ENCODE measurements at regions not wholly inside any gene's neighbourhood (a gene's known extent, or its start where the extent isn't known, plus 50 kb on each side); places are given as distances from the start of the nearest gene placed in this dataset.

DNA sequence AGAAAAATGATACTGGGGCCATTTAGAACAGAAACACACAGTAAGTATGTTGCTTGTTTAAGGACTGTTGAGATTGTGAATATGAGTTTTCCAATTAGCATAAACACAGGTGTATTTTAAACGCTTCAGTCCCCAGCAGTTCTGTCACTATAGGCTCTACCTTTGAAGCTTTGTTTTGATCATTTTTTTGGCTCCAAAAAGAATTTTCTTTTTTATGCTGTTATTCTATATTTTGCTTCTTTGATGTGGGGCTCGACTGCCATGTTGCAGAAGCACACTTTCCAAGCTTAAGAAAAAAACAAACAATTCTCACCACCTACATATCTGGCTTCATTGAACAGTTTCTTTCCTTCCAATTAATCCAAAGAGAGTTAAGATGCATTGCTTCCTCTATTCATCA is 131.0 kb upstream of the DMAC1 start:
- Histone ChIP-seq H3K36me3 (no peaks in the 10 kb centered on the region), H3K4me1 (peaks cover 0 to 6% (median 0%) of the 10 kb centered on the region in 3 donors), H3K27me3 (no peaks in the 10 kb centered on the region), H3K27ac (no peak overlapping the region), H3K9me3 (no peaks in the 10 kb centered on the region), H3K4me3 (no peak overlapping the region)
- TF ChIP-seq, protein P1, sequence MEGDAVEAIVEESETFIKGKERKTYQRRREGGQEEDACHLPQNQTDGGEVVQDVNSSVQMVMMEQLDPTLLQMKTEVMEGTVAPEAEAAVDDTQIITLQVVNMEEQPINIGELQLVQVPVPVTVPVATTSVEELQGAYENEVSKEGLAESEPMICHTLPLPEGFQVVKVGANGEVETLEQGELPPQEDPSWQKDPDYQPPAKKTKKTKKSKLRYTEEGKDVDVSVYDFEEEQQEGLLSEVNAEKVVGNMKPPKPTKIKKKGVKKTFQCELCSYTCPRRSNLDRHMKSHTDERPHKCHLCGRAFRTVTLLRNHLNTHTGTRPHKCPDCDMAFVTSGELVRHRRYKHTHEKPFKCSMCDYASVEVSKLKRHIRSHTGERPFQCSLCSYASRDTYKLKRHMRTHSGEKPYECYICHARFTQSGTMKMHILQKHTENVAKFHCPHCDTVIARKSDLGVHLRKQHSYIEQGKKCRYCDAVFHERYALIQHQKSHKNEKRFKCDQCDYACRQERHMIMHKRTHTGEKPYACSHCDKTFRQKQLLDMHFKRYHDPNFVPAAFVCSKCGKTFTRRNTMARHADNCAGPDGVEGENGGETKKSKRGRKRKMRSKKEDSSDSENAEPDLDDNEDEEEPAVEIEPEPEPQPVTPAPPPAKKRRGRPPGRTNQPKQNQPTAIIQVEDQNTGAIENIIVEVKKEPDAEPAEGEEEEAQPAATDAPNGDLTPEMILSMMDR (IDR thresholded peaks at IDR 0.05), result no peak
- TF ChIP-seq POLR2A (IDR thresholded peaks at IDR 0.05), result no peak
- WGBS, 2 donors, result 64 to 66% methylated on average over 2 of the region's 2 CpGs
- no peak for DNase-seq
- intact Hi-C loops (cut with DNase I), result no loop called here

DNA sequence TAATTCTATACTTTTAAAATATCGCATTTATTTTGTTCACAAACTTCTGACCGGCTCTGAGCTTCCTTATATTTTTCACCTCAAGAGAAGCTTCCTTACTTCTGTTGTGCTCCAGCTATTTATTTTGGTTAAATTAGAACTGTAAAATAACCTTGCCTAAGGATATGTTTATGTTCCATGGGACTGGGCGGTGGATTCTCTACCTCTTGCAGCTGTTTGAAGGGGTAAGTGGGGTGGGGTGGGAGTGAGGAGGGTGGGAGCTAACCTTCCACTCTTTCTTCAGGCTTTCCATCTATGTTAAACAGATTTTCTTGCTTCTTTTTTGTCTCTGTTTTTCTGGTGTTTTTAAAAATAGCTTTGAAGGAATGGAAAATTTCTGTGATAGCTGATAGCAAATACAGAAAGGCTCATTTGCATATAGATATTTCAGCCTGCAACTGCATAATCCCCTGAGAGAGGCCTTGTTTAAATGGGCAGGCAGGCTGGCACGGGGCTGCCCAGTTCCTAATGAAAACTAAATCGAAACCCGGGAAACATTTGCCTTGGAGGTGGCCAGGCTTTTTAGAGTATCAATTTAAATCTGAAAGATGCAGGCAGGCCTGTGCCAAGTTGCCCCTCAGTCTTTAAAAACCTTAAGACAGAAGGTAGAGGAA is 122.1 kb upstream of the DMAC1 start:
- H3K4me1 ChIP-seq, result no peaks in the 10 kb centered on the region
- H3K4me3 ChIP-seq, result no peak overlapping the region
- intact Hi-C loops (cut with DNase I), result no loop called here
- 79 to 89% methylated on average over 6 of the region's 6 CpGs for whole genome bisulfite sequencing, 2 donors
- no peaks in the 10 kb centered on the region for H3K27me3 ChIP-seq
- TF ChIP-seq POLR2A (IDR thresholded peaks at IDR 0.05), result no peak
- TF ChIP-seq, protein P1 (IDR thresholded peaks at IDR 0.05), result no peak
- no peaks in the 10 kb centered on the region for H3K9me3 ChIP-seq
- H3K36me3 ChIP-seq, result no peaks in the 10 kb centered on the region
- H3K27ac ChIP-seq, result no peak overlapping the region
- DNase-seq, result no peak

DNA sequence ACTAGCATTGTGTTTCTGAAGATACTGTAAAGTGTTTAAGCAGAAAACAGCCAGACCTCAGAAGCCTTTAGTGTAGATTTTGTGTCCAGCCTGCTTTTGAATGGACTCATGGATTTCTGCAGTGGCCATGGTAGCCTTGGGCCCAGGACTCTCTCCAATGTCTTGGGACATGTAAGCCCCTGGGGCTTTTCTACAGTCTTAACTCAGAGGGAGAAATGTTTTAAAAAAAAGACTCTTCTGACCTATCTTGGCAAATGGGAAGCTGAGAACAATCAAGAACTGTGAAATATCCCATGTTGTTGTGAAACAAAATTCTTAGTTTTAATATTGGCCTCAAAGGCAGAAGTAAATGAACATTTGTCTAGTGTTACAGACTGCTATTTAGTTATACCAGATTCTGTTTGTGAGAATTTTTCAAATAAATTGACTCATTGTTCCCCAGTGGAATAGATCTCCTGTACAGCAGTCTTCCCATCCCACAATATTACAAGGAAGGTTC is 112.5 kb upstream of the DMAC1 start:
- Histone ChIP-seq H3K36me3 (no peaks in the 10 kb centered on the region), H3K27me3 (no peaks in the 10 kb centered on the region), H3K27ac (no peak overlapping the region), H3K9me3 (no peaks in the 10 kb centered on the region), H3K4me3 (no peak overlapping the region), H3K4me1 (no peaks in the 10 kb centered on the region)
- intact Hi-C loops (cut with DNase I), result no loop called here
- TF ChIP-seq, protein P1 (IDR thresholded peaks at IDR 0.05), result no peak
- no peak for TF ChIP-seq POLR2A (IDR thresholded peaks at IDR 0.05)
- no peak for DNase-seq

- H3K36me3 ChIP-seq, result no peaks in the 10 kb centered on the region
- H3K4me1 ChIP-seq, result no peaks in the 10 kb centered on the region
- H3K27ac ChIP-seq, result no peak overlapping the region
- 57 to 65% methylated on average over 6 of the region's 6 CpGs for whole genome bisulfite sequencing, 2 donors
- H3K9me3 ChIP-seq, result no peaks in the 10 kb centered on the region
- intact Hi-C loops (cut with DNase I), result no loop called here
- DNase-seq, result no peak
- no peak overlapping the region for H3K4me3 ChIP-seq
- no peak for TF ChIP-seq POLR2A (IDR thresholded peaks at IDR 0.05)
- TF ChIP-seq, protein P1 (IDR thresholded peaks at IDR 0.05), result no peak
- no peaks in the 10 kb centered on the region for H3K27me3 ChIP-seq
These were observed 110.9 kb upstream of the DMAC1 start for GRCh38 chr9:7910426-7911020.

- Histone ChIP-seq H3K36me3 (no peaks in the 10 kb centered on the region), H3K9me3 (no peaks in the 10 kb centered on the region), H3K4me3 (no peak overlapping the region), H3K27me3 (no peaks in the 10 kb centered on the region), H3K4me1 (no peaks in the 10 kb centered on the region), H3K27ac (no peak overlapping the region)
- intact Hi-C loops (cut with DNase I), result no loop called here
- TF ChIP-seq, protein P1 (IDR thresholded peaks at IDR 0.05), result no peak
- TF ChIP-seq POLR2A (IDR thresholded peaks at IDR 0.05), result no peak
- 71 to 75% methylated on average over 5 of the region's 5 CpGs for WGBS, 2 donors
- no peak for DNase-seq
These were observed 110.0 kb upstream of the DMAC1 start for GRCh38 chr9:7909537-7909936.
